Naive B cell (primary cell): ENCODE measurements at regions not wholly inside any gene's neighbourhood (a gene's known extent, or its start where the extent isn't known, plus 50 kb on each side); places are given as distances from the start of the nearest gene placed in this dataset.
"Not testable (repeated sequence)": the region's sequence is repeated elsewhere in the genome, so short reads cannot be mapped to it uniquely, and the experiment has no call there.

ENCODE experiments used
- ATAC-seq, 2 donors: fragments of 150-1000 bp; cut with Tn5 transposase; 2 replicates each; pipeline ENCODE4 v1.10.0; 2021; ENCODE audit warnings: low read depth in 2 of 2, mild to moderate bottlenecking in 2 of 2, moderate library complexity in 2 of 2
- DNase-seq: peaks from one replicate; pipeline ENCODE4 v3.0.0; 2022
- H3K27ac Mint-ChIP-seq, 6 donors: one replicate each; pipeline ENCODE4 v1.8.0; 2020 to 2022; ENCODE audit warnings: mild to moderate bottlenecking in 6 of 6, mixed read lengths in 6 of 6, moderate library complexity in 5 of 6, inconsistent platforms in 2 of 6
- H3K27me3 Mint-ChIP-seq, 3 donors: one replicate each; pipeline ENCODE4 v1.8.0; 2021 to 2022; ENCODE audit warnings: mixed read lengths in 3 of 3, mild to moderate bottlenecking in 1 of 3
- H3K36me3 Mint-ChIP-seq, 2 donors: one replicate each; pipeline ENCODE4 v1.8.0; 2020 to 2022; ENCODE audit warnings: mixed read lengths in 2 of 2, inconsistent platforms in 1 of 2, mild to moderate bottlenecking in 1 of 2
- H3K4me1 Mint-ChIP-seq, 3 donors: one replicate each; pipeline ENCODE4 v1.8.0; 2020 to 2022; ENCODE audit warnings: mixed read lengths in 3 of 3, inconsistent platforms in 1 of 3, mild to moderate bottlenecking in 1 of 3, moderate library complexity in 1 of 3
- H3K4me3 Mint-ChIP-seq, 8 donors: one replicate each; pipeline ENCODE4 v1.8.0; 2020 to 2022; ENCODE audit warnings: mild to moderate bottlenecking in 8 of 8, mixed read lengths in 8 of 8, moderate library complexity in 8 of 8, inconsistent platforms in 2 of 8
- H3K9me3 Mint-ChIP-seq, 7 donors: one replicate each; pipeline ENCODE4 v1.8.0; 2020 to 2022; ENCODE audit warnings: mixed read lengths in 7 of 7, mild to moderate bottlenecking in 5 of 7, inconsistent platforms in 2 of 7, moderate library complexity in 1 of 7

- Mint-ChIP-seq H3K36me3 (no peaks in the 10 kb centered on the region), H3K9me3 (peaks cover 0 to 12% (median 2%) of the 10 kb centered on the region in 7 donors), H3K4me3 (no peak overlapping the region), H3K4me1 (no peaks in the 10 kb centered on the region), H3K27me3 (no peaks in the 10 kb centered on the region), H3K27ac (no peak overlapping the region)
- DNase-seq (no peak), ATAC-seq (no peak)
These were observed 1193.0 kb downstream of the AACS start for GRCh38 chr12:126258190-126258589.

GRCh38 chr12:126262829-126263228 lies 1197.6 kb downstream of the AACS start:
- H3K36me3 Mint-ChIP-seq: peaks cover 0 to 4% of the 10 kb centered on the region in 2 donors
- DNase-seq (no peak), ATAC-seq (no peak)
- H3K27ac Mint-ChIP-seq: no peak overlapping the region
- H3K4me3 Mint-ChIP-seq: no peak overlapping the region
- H3K27me3 Mint-ChIP-seq: no peaks in the 10 kb centered on the region
- H3K9me3 Mint-ChIP-seq: peaks cover 0 to 7% (median 2%) of the 10 kb centered on the region in 7 donors
- no peaks in the 10 kb centered on the region for H3K4me1 Mint-ChIP-seq

DNA sequence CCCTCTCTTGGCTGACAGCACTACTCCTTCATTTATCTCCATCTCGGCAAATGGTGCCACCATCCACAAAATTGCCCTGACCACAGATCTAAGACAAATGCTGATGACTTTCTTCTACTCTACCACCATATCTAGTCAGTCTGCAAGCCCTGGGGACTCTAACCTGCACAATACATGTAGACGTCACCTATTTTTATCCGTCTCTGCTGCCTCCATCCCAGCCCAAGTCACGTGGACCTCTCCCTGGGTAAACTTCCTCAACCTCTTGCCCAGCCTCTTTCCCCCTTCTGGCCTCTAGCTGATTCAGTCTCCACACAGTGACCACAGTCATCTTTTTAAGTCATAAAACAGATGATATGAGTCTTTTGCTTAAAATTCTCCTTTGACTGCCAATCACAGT lies 1203.0 kb downstream of the AACS start:
- DNase-seq (no peak), ATAC-seq (no peak)
- H3K4me3 Mint-ChIP-seq: no peak overlapping the region

GRCh38 chr12:126271159-126271558 lies 1205.9 kb downstream of the AACS start:
- no peak for ATAC-seq
- no peak for DNase-seq
- Mint-ChIP-seq H3K4me1 (no peaks in the 10 kb centered on the region), H3K4me3 (no peak overlapping the region), H3K36me3 (peaks cover 0 to 4% of the 10 kb centered on the region in 2 donors), H3K9me3 (peaks cover 8 to 16% (median 10%) of the 10 kb centered on the region in 7 donors), H3K27ac (no peak overlapping the region), H3K27me3 (no peaks in the 10 kb centered on the region)

More for the DNA sequence above, 1203.0 kb downstream of the AACS start:
- Mint-ChIP-seq H3K9me3 (peaks cover 6 to 15% (median 8%) of the 10 kb centered on the region in 7 donors), H3K4me1 (no peaks in the 10 kb centered on the region), H3K27me3 (no peaks in the 10 kb centered on the region), H3K27ac (no peak overlapping the region), H3K36me3 (peaks cover 0 to 4% of the 10 kb centered on the region in 2 donors)

- Mint-ChIP-seq H3K27me3 (peaks cover 0 to 4% (median 0%) of the 10 kb centered on the region in 3 donors), H3K4me3 (no peak overlapping the region), H3K9me3 (peaks cover 0 to 9% (median 6%) of the 10 kb centered on the region in 7 donors), H3K27ac (no peak overlapping the region), H3K36me3 (no peaks in the 10 kb centered on the region), H3K4me1 (no peaks in the 10 kb centered on the region)
- ATAC-seq (no peak), DNase-seq (no peak)
These were observed 1217.5 kb downstream of the AACS start for GRCh38 chr12:126282691-126283090.

- no peak overlapping the region for H3K4me3 Mint-ChIP-seq
- DNase-seq (no peak), ATAC-seq (no peak)
- peaks cover 0 to 4% (median 0%) of the 10 kb centered on the region in 3 donors for H3K27me3 Mint-ChIP-seq
- H3K4me1 Mint-ChIP-seq: no peaks in the 10 kb centered on the region
- peaks cover 2 to 24% (median 7%) of the 10 kb centered on the region in 7 donors for H3K9me3 Mint-ChIP-seq
- H3K27ac Mint-ChIP-seq: no peak overlapping the region
- no peaks in the 10 kb centered on the region for H3K36me3 Mint-ChIP-seq
These were observed 1221.0 kb downstream of the AACS start for GRCh38 chr12:126286203-126286602.

- Mint-ChIP-seq H3K9me3 (peaks cover 6 to 33% (median 14%) of the 10 kb centered on the region in 7 donors), H3K27me3 (no peaks in the 10 kb centered on the region), H3K36me3 (peaks cover 0 to 5% of the 10 kb centered on the region in 2 donors), H3K27ac (no peak overlapping the region), H3K4me3 (no peak overlapping the region), H3K4me1 (no peaks in the 10 kb centered on the region)
- no peak for ATAC-seq
- no peak for DNase-seq
These were observed 1225.2 kb downstream of the AACS start for GRCh38 chr12:126290456-126290855.

DNA sequence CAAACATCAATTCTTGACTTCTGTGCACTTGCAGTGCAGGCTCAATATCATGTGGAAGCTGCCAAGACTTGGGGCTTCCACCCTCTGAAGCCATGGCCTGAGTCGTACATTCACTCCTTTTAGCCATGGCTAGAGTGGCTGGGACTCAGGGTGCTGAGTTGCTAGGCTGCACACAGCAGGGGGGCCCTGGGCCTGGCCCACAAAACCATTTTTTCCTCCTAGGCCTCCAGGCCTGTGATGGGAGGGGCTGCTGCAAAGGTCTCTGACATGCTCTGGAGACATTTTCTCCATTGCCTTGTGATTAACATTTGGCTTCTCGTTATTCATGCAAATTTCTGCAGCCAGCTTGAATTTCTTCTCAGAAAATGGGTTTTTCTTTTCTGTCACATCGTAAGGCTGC lies 1226.8 kb downstream of the AACS start:
- H3K4me3 Mint-ChIP-seq, DNase-seq, H3K27ac Mint-ChIP-seq, ATAC-seq, H3K36me3 Mint-ChIP-seq, H3K4me1 Mint-ChIP-seq, H3K27me3 Mint-ChIP-seq: not testable (repeated sequence)
- peaks cover 8 to 33% (median 17%) of the 10 kb centered on the region in 7 donors for H3K9me3 Mint-ChIP-seq

GRCh38 chr12:126295652-126296051 lies 1230.4 kb downstream of the AACS start:
- no peak for ATAC-seq
- Mint-ChIP-seq H3K36me3 (peaks cover 0 to 5% of the 10 kb centered on the region in 2 donors), H3K4me1 (no peaks in the 10 kb centered on the region), H3K4me3 (no peak overlapping the region), H3K27ac (no peak overlapping the region), H3K9me3 (peaks cover 9 to 32% (median 16%) of the 10 kb centered on the region in 7 donors), H3K27me3 (no peaks in the 10 kb centered on the region)
- DNase-seq: no peak

DNA sequence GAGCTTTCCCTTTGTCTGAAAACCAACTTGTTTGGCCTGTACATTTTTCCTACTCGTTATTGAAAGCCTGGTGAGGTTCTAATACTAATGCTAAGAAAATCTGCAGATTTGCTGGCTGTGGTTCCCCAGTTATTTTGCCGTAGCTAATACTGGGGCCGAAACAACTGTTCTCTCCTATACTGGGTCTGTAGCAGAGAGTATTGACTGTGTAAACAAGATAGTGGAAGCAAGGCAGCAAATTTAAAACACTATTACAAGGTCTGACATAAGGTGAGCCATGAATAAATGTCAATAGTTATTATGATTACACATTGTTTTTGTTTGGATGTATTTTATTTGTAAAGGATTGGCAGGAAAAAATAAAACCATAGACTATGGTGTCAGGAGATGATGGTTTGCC lies 1244.0 kb downstream of the AACS start:
- no peak for ATAC-seq
- H3K4me1 Mint-ChIP-seq: no peaks in the 10 kb centered on the region
- no peaks in the 10 kb centered on the region for H3K27me3 Mint-ChIP-seq
- no peak for DNase-seq
- H3K4me3 Mint-ChIP-seq: no peak overlapping the region
- H3K36me3 Mint-ChIP-seq: no peaks in the 10 kb centered on the region
- peaks cover 1 to 28% (median 4%) of the 10 kb centered on the region in 7 donors for H3K9me3 Mint-ChIP-seq
- H3K27ac Mint-ChIP-seq: no peak overlapping the region

DNA sequence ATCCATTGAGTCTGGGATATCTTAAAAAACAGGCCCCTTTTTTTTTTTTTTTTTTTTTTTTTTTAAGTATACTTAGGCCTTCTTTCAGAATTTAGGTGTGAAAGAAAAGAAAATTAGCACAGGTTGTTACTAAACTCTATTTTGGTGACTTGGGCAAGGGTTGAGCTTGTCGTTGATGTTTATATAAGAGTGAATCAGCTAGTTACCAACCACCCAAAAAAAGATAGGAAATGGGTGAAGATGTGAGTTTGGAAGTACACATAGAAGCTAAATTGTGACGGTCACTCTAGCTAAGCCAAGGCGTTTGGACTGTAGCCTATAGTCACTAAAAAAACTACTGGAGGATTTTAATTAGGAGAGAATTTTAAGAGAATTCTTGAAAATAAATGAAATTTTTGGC lies 1247.2 kb downstream of the AACS start:
- DNase-seq: no peak
- H3K36me3 Mint-ChIP-seq: no peaks in the 10 kb centered on the region
- H3K4me1 Mint-ChIP-seq: no peaks in the 10 kb centered on the region
- no peak for ATAC-seq
- peaks cover under 1 to 13% (median 2%) of the 10 kb centered on the region in 7 donors for H3K9me3 Mint-ChIP-seq
- no peak overlapping the region for H3K4me3 Mint-ChIP-seq
- no peak overlapping the region for H3K27ac Mint-ChIP-seq
- H3K27me3 Mint-ChIP-seq: no peaks in the 10 kb centered on the region

GRCh38 chr12:126316411-126316810 lies 1251.2 kb downstream of the AACS start:
- ATAC-seq: no peak
- H3K4me3 Mint-ChIP-seq: no peak overlapping the region
- no peaks in the 10 kb centered on the region for H3K4me1 Mint-ChIP-seq
- H3K27ac Mint-ChIP-seq: no peak overlapping the region
- peaks cover 0 to 13% (median 4%) of the 10 kb centered on the region in 7 donors for H3K9me3 Mint-ChIP-seq
- no peaks in the 10 kb centered on the region for H3K27me3 Mint-ChIP-seq
- DNase-seq: no peak
- H3K36me3 Mint-ChIP-seq: no peaks in the 10 kb centered on the region

DNA sequence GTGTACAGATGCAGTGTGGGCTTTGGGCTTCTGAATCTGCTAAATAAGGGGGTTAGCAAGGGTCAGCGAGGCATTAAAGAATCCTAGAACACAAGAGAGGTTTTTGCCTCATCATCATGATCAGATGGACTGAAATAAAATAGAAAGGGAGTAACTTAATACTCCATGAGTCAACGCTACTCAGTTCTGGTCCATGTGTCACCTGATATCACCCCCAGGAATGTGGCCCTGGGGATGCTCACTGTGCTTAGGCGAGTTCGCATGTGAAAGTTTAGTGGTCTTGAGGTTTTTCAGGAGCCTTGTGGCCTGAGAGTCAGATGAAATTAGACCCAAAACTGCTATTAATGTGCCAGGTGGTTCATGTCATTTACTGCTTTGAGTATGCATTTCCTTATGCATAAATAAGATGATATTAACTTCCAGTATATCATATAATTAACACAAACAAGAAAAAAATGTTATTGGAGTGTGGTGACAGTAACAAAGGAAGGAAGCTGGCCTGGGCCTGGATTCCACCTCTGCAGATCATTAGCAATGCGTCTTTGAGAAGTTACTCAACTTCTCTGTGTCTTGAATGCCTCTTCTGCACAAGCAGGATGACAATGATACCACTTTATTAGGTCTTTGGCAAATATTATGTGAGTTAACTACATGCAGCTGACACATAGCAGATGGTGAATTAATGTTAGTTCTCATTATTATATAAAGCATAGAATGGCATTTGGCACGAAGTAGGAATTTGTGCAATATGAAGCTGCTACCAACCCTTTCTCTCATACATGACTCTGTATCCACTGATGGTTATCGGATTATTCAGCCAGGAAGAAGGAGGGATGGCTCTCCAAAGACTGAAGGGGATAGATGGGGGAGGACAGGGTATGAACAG lies 1272.6 kb downstream of the AACS start:
- no peak for DNase-seq
- Mint-ChIP-seq H3K27ac (no peak overlapping the region), H3K4me1 (no peaks in the 10 kb centered on the region), H3K36me3 (peaks cover 0 to 7% of the 10 kb centered on the region in 2 donors), H3K4me3 (no peak overlapping the region), H3K9me3 (peaks cover 0 to 15% (median 6%) of the 10 kb centered on the region in 7 donors), H3K27me3 (no peaks in the 10 kb centered on the region)
- no peak for ATAC-seq

DNA sequence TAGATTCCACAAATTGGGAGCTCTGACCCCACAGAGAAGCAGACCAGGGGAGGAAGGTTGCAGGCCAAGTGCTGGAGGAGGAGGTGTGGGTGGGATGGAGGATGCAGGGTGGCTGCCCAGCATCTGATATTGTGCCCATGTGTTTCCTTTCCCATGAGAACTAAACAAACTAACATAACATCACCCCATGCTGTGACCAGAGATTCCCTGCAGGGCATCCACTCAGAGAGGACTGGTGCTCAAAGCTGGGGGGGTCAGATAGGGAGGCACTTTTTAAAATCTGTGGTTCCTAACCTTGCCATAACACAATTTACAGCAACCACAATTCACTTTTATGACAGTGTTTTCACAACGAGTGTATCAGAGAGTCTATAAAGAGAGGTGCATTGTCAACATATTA lies 1277.6 kb downstream of the AACS start:
- no peak for DNase-seq
- Mint-ChIP-seq H3K27me3 (no peaks in the 10 kb centered on the region), H3K27ac (no peak overlapping the region), H3K4me1 (no peaks in the 10 kb centered on the region), H3K36me3 (peaks cover 0 to 7% of the 10 kb centered on the region in 2 donors), H3K9me3 (peaks cover 2 to 14% (median 9%) of the 10 kb centered on the region in 7 donors), H3K4me3 (no peak overlapping the region)
- ATAC-seq: no peak
